Upper lobe of right lung (tissue), 1 donor: ENCODE measurements at regions not wholly inside any gene's neighbourhood (a gene's known extent, or its start where the extent isn't known, plus 50 kb on each side); places are given as distances from the start of the nearest gene placed in this dataset.
A peak's percentile ranks its signal among the peaks of the same experiment; 100 is the strongest.

Experiments
- ATAC-seq: fragments of 200-7000 bp; cut with Tn5 transposase; one replicate; pipeline ENCODE4 v1.9.1; 2020; ENCODE audit warnings: mild to moderate bottlenecking, moderate library complexity
- DNase-seq: peaks from one replicate; pipeline ENCODE4 v3.0.0-alpha.2; 2020
- H3K27ac ChIP-seq: fragments of 200-600 bp; one replicate; pipeline ENCODE4 v1.8.0; 2022
- H3K27me3 ChIP-seq: fragments of 200-600 bp; one replicate; pipeline ENCODE4 v1.8.0; 2022; ENCODE audit warnings: mild to moderate bottlenecking
- H3K36me3 ChIP-seq: fragments of 200-600 bp; one replicate; pipeline ENCODE4 v1.8.0; 2022
- H3K4me1 ChIP-seq: fragments of 200-600 bp; one replicate; pipeline ENCODE4 v1.8.0; 2022
- H3K4me3 ChIP-seq: fragments of 200-600 bp; one replicate; pipeline ENCODE4 v1.8.0; 2022; ENCODE audit warnings: mild to moderate bottlenecking
- H3K9me3 ChIP-seq: fragments of 200-600 bp; one replicate; pipeline ENCODE4 v1.8.0; 2022
- CTCF ChIP-seq: fragments of 200-600 bp; IDR thresholded peaks from one replicate; pipeline ENCODE4 v1.8.0; 2022; ENCODE audit warnings: antibody characterized with exemption
- intact Hi-C: fragments of 100-400 bp; cut with DNase I; formaldehyde crosslinking; loops from one replicate; pipeline ENCODE4 v1.11.0; 2022
- donor health status: DM: no; HTN: yes; CAD: no; lungs with severe emphysema.

GRCh38 chr12:89162589-89163261 is 189.6 kb downstream of the DUSP6 start:
- intact Hi-C loops, result no loop called here
- H3K36me3 ChIP-seq, result no peaks in the 10 kb centered on the region
- no peaks in the 10 kb centered on the region for H3K9me3 ChIP-seq
- no peak overlapping the region for H3K4me3 ChIP-seq
- peaks cover 26% of the 10 kb centered on the region for H3K4me1 ChIP-seq
- H3K27me3 ChIP-seq, result no peaks in the 10 kb centered on the region
- DNase-seq (peak; percentile 69), ATAC-seq (peak; percentile 88)
- H3K27ac ChIP-seq, result peak overlapping the region; percentile 67
- no peak for TF ChIP-seq CTCF

- no peaks in the 10 kb centered on the region for H3K36me3 ChIP-seq
- H3K4me1 ChIP-seq, result peaks cover 26% of the 10 kb centered on the region
- ATAC-seq, result no peak
- no peaks in the 10 kb centered on the region for H3K9me3 ChIP-seq
- DNase-seq, result no peak
- no peak overlapping the region for H3K27ac ChIP-seq
- no peak for TF ChIP-seq CTCF
- intact Hi-C loops, result no loop called here
- H3K27me3 ChIP-seq, result no peaks in the 10 kb centered on the region
- no peak overlapping the region for H3K4me3 ChIP-seq
Measured at GRCh38 chr12:89161557-89161956, 190.7 kb downstream of the DUSP6 start.

GRCh38 chr12:89160716-89161123 is 191.6 kb downstream of the DUSP6 start:
- Histone ChIP-seq H3K4me3 (no peak overlapping the region), H3K27ac (peak overlapping the region; percentile 19), H3K4me1 (peaks cover 26% of the 10 kb centered on the region), H3K36me3 (no peaks in the 10 kb centered on the region), H3K27me3 (no peaks in the 10 kb centered on the region), H3K9me3 (no peaks in the 10 kb centered on the region)
- TF ChIP-seq CTCF, result no peak
- intact Hi-C loops, result no loop called here
- peak; percentile 84 for ATAC-seq
- peak; percentile 64 for DNase-seq

GRCh38 chr12:89157413-89157812 is 194.9 kb downstream of the DUSP6 start:
- H3K4me3 ChIP-seq, result no peak overlapping the region
- no peak overlapping the region for H3K27ac ChIP-seq
- intact Hi-C loops, result no loop called here
- H3K9me3 ChIP-seq, result no peaks in the 10 kb centered on the region
- no peaks in the 10 kb centered on the region for H3K36me3 ChIP-seq
- DNase-seq (no peak), ATAC-seq (no peak)
- no peak for TF ChIP-seq CTCF
- peaks cover 12% of the 10 kb centered on the region for H3K4me1 ChIP-seq
- no peaks in the 10 kb centered on the region for H3K27me3 ChIP-seq

GRCh38 chr12:89156862-89157262 is 195.4 kb downstream of the DUSP6 start:
- no peak for DNase-seq
- no peak for TF ChIP-seq CTCF
- peaks cover 7% of the 10 kb centered on the region for H3K4me1 ChIP-seq
- H3K27ac ChIP-seq, result peak overlapping the region; percentile 18
- intact Hi-C loops, result no loop called here
- no peak overlapping the region for H3K4me3 ChIP-seq
- no peak for ATAC-seq
- H3K36me3 ChIP-seq, result no peaks in the 10 kb centered on the region
- no peaks in the 10 kb centered on the region for H3K9me3 ChIP-seq
- H3K27me3 ChIP-seq, result no peaks in the 10 kb centered on the region

GRCh38 chr12:89156340-89156739 is 196.0 kb downstream of the DUSP6 start:
- H3K4me3 ChIP-seq, result no peak overlapping the region
- TF ChIP-seq CTCF, result no peak
- no peaks in the 10 kb centered on the region for H3K27me3 ChIP-seq
- DNase-seq, result no peak
- H3K27ac ChIP-seq, result peak overlapping the region; percentile 18
- intact Hi-C loops, result no loop called here
- no peaks in the 10 kb centered on the region for H3K9me3 ChIP-seq
- H3K4me1 ChIP-seq, result peaks cover 7% of the 10 kb centered on the region
- peak; percentile 62 for ATAC-seq
- H3K36me3 ChIP-seq, result no peaks in the 10 kb centered on the region
